H9 (cell line): ENCODE measurements at regions not wholly inside any gene's neighbourhood (a gene's known extent, or its start where the extent isn't known, plus 50 kb on each side); places are given as distances from the start of the nearest gene placed in this dataset.

Source experiments
- DNase-seq: peaks from one replicate; pipeline ENCODE4 v3.0.0-alpha.2; 2017
- H2AFZ ChIP-seq: one replicate; pipeline ENCODE4 v1.6.1; 2013; ENCODE audit warnings: mild to moderate bottlenecking, low read length, control low read depth, moderate library complexity
- H2AK5ac ChIP-seq: 2 replicates; pipeline ENCODE4 v1.6.1; 2013; ENCODE audit warnings: low read length, control low read depth, mixed read lengths; ENCODE audit not compliant: insufficient read length
- H2BK120ac ChIP-seq: one replicate; pipeline ENCODE4 v1.6.1; 2013; ENCODE audit warnings: low read depth, mild to moderate bottlenecking, low read length, control low read depth, inconsistent platforms; ENCODE audit not compliant: poor library complexity, severe bottlenecking
- H2BK12ac ChIP-seq: 2 replicates; pipeline ENCODE4 v1.6.1; 2013; ENCODE audit warnings: low read length, control low read depth, mixed read lengths, low read depth; ENCODE audit not compliant: insufficient read length
- H2BK15ac ChIP-seq: 2 replicates; pipeline ENCODE4 v1.6.1; 2013; ENCODE audit warnings: low read depth, low read length, control low read depth
- H2BK20ac ChIP-seq: one replicate; pipeline ENCODE4 v1.6.1; 2013; ENCODE audit warnings: low read depth, mild to moderate bottlenecking, low read length, control low read depth, inconsistent platforms; ENCODE audit not compliant: poor library complexity, severe bottlenecking
- H2BK5ac ChIP-seq: 2 replicates; pipeline ENCODE4 v1.6.1; 2013; ENCODE audit warnings: low read length, control low read depth, mixed read lengths; ENCODE audit not compliant: insufficient read length
- H3K14ac ChIP-seq: 2 replicates; pipeline ENCODE4 v1.6.1; 2013; ENCODE audit warnings: low read length, control low read depth; ENCODE audit not compliant: insufficient read depth
- H3K18ac ChIP-seq: 2 replicates; pipeline ENCODE4 v1.6.1; 2013; ENCODE audit warnings: low read depth, mild to moderate bottlenecking, mixed read lengths, low read length, control low read depth; ENCODE audit not compliant: insufficient read length
- H3K23ac ChIP-seq: 2 replicates; pipeline ENCODE4 v1.6.1; 2013; ENCODE audit warnings: low read length, control low read depth, mixed read lengths, low read depth; ENCODE audit not compliant: insufficient read length
- H3K23me2 ChIP-seq: 2 replicates; pipeline ENCODE4 v1.6.1; 2013; ENCODE audit warnings: low read depth, mild to moderate bottlenecking, mixed read lengths, low read length, control low read depth; ENCODE audit not compliant: insufficient read length, poor library complexity, severe bottlenecking
- H3K27ac ChIP-seq: 2 replicates; pipeline ENCODE4 v1.5.1; 2013; ENCODE audit warnings: low read length, control low read depth, mixed read lengths, low read depth; ENCODE audit not compliant: insufficient read length
- H3K27me3 ChIP-seq: 2 replicates; pipeline ENCODE4 v1.6.1; 2013; ENCODE audit warnings: low read length, control low read depth, inconsistent platforms; ENCODE audit not compliant: insufficient read depth
- H3K4ac ChIP-seq: 2 replicates; pipeline ENCODE4 v1.6.1; 2013; ENCODE audit warnings: low read depth, mild to moderate bottlenecking, control low read depth, inconsistent platforms, low read length, moderate library complexity
- H3K4me1 ChIP-seq: 2 replicates; pipeline ENCODE4 v1.6.1; 2013; ENCODE audit warnings: low read length, control low read depth, inconsistent platforms; ENCODE audit not compliant: insufficient read depth
- H3K4me2 ChIP-seq: 2 replicates; pipeline ENCODE4 v1.6.1; 2013; ENCODE audit warnings: low read length, control low read depth, mixed read lengths; ENCODE audit not compliant: insufficient read length, insufficient read depth
- H3K56ac ChIP-seq: 2 replicates; pipeline ENCODE4 v1.6.1; 2013; ENCODE audit warnings: low read depth, mild to moderate bottlenecking, mixed read lengths, low read length, control low read depth; ENCODE audit not compliant: insufficient read length
- H3K79me1 ChIP-seq: 2 replicates; pipeline ENCODE4 v1.6.1; 2013; ENCODE audit warnings: low read depth, mild to moderate bottlenecking, moderate library complexity, low read length, control low read depth, inconsistent platforms; ENCODE audit not compliant: insufficient read depth, poor library complexity, severe bottlenecking
- H3K79me2 ChIP-seq: 2 replicates; pipeline ENCODE4 v1.6.1; 2013; ENCODE audit warnings: low read length, control low read depth, inconsistent platforms; ENCODE audit not compliant: insufficient read depth
- H3K9ac ChIP-seq: 2 replicates; pipeline ENCODE4 v1.6.1; 2013; ENCODE audit warnings: low read length, control low read depth, mixed read lengths; ENCODE audit not compliant: insufficient read length; ENCODE audit errors: extremely low read depth
- H3K9me3 ChIP-seq: one replicate; pipeline ENCODE4 v1.6.1; 2013; ENCODE audit warnings: low read depth, low read length, inconsistent platforms; ENCODE audit not compliant: control insufficient read depth
- H3T11ph ChIP-seq: one replicate; pipeline ENCODE4 v1.6.1; 2013; ENCODE audit warnings: mild to moderate bottlenecking, low read length, control low read depth, inconsistent platforms
- H4K20me1 ChIP-seq: one replicate; pipeline ENCODE4 v1.6.1; 2013; ENCODE audit not compliant: control insufficient read depth, insufficient read length, insufficient read depth
- H4K5ac ChIP-seq: 2 replicates; pipeline ENCODE4 v1.6.1; 2013; ENCODE audit warnings: low read depth, mild to moderate bottlenecking, mixed read lengths, low read length, control low read depth; ENCODE audit not compliant: insufficient read length
- H4K8ac ChIP-seq: replicated peaks from 2 replicates; pipeline ENCODE4 v1.6.1; 2013; ENCODE audit warnings: low read length, control low read depth, mixed read lengths, low read depth; ENCODE audit not compliant: insufficient read length
- H4K91ac ChIP-seq: 2 replicates; pipeline ENCODE4 v1.6.1; 2013; ENCODE audit warnings: low read depth, mild to moderate bottlenecking, moderate library complexity, mixed read lengths, low read length, control low read depth; ENCODE audit not compliant: insufficient read length
- H3K27ac Mint-ChIP-seq, 3 experiments: 2 replicates in 2 of 3; 3 replicates in 1 of 3; pipeline ENCODE4 v1.8.0; 2020 to 2021; ENCODE audit warnings: mixed read lengths in 3 of 3, mild to moderate bottlenecking in 1 of 3, moderate library complexity in 1 of 3
- H3K27me3 Mint-ChIP-seq: 2 replicates; pipeline ENCODE4 v1.8.0; 2021; ENCODE audit warnings: low read depth, mild to moderate bottlenecking, moderate library complexity, mixed read lengths
- H3K36me3 Mint-ChIP-seq, 3 experiments: 2 replicates in 2 of 3; 3 replicates in 1 of 3; pipeline ENCODE4 v1.8.0; 2020 to 2021; ENCODE audit warnings: low read depth in 3 of 3, mixed read lengths in 3 of 3; ENCODE audit not compliant: insufficient read depth in 1 of 3
- H3K4me1 Mint-ChIP-seq, 2 experiments: 2 replicates each; pipeline ENCODE4 v1.8.0; 2020; ENCODE audit warnings: mixed read lengths in 2 of 2
- H3K4me3 Mint-ChIP-seq, 2 experiments: 2 replicates in 1 of 2; 3 replicates in 1 of 2; pipeline ENCODE4 v1.8.0; 2020 to 2021; ENCODE audit warnings: mild to moderate bottlenecking in 2 of 2, mixed read lengths in 2 of 2, moderate library complexity in 1 of 2
- H3K9me3 Mint-ChIP-seq, 2 experiments: 2 replicates in 1 of 2; 3 replicates in 1 of 2; pipeline ENCODE4 v1.8.0; 2020; ENCODE audit warnings: mild to moderate bottlenecking in 2 of 2, mixed read lengths in 2 of 2, moderate library complexity in 1 of 2
- CTCF ChIP-seq: fragments of 200-600 bp; sonication (generic); conservative IDR thresholded peaks from 3 replicates; pipeline ENCODE4 v1.8.0; 2021; ENCODE audit warnings: antibody characterized with exemption, mild to moderate bottlenecking

- Histone ChIP-seq H4K20me1 (no peaks in the 10 kb centered on the region), H2BK20ac (no peak overlapping the region), H4K8ac (no peak overlapping the region), H3K23ac (no peak overlapping the region), H3K27me3 (no peaks in the 10 kb centered on the region), H4K91ac (no peak overlapping the region), H2AK5ac (no peak overlapping the region), H2BK120ac (no peak overlapping the region), H3K9me3 (no peaks in the 10 kb centered on the region), H3K4me2 (no peak overlapping the region), H2BK15ac (no peak overlapping the region), H3K56ac (no peak overlapping the region), H3K9ac (no peak overlapping the region), H3T11ph (no peak overlapping the region), H2BK12ac (no peak overlapping the region), H3K18ac (no peak overlapping the region), H2BK5ac (no peak overlapping the region), H4K5ac (no peak overlapping the region), H3K79me2 (no peaks in the 10 kb centered on the region), H3K27ac (no peak overlapping the region), H3K4me1 (no peaks in the 10 kb centered on the region), H3K23me2 (no peaks in the 10 kb centered on the region), H2AFZ (no peak overlapping the region), H3K4ac (no peak overlapping the region), H3K79me1 (no peaks in the 10 kb centered on the region), H3K14ac (no peak overlapping the region)
- DNase-seq: no peak
- no peak for TF ChIP-seq CTCF
- H3K27ac Mint-ChIP-seq: no peak overlapping the region
- peaks cover 1% of the 10 kb centered on the region; the same call in 1 of the 2 replicates for H3K27me3 Mint-ChIP-seq
- H3K36me3 Mint-ChIP-seq: no peaks in the 10 kb centered on the region
- H3K9me3 Mint-ChIP-seq: no peaks in the 10 kb centered on the region
- H3K4me3 Mint-ChIP-seq: no peak overlapping the region
- peaks cover 0 to 4% of the 10 kb centered on the region in 2 experiments; a peak in 2 of 4 replicates for H3K4me1 Mint-ChIP-seq
These were observed 607.3 kb downstream of the NCAM2 start for GRCh38 chr21:21605521-21605920.
